ENCODE measurements at regions not wholly inside any gene's neighbourhood (a gene's known extent, or its start where the extent isn't known, plus 50 kb on each side); places are given as distances from the start of the nearest gene placed in this dataset.
"Not testable (repeated sequence)": the region's sequence is repeated elsewhere in the genome, so short reads cannot be mapped to it uniquely, and the experiment has no call there.

DNA sequence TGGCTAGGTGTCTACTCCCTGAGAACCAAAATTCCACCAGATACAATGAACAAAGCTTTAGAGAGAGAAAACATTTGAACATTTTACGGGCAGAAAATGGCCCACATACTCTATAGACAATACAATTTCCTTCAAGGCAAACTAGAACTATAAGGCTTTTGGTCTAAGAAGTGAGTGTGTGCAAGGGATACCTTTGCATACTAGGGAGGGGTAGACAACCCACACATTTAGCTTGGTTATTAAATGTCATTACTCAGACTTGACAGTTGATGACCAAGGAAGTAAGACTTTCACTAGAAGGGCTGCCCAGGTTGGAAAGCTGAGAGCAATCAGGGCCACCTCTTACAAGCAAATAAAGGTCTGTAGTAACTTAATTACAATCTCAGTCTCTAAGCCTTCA is 64.0 kb upstream of the PLEKHM1 start:
- H3K36me3 ChIP-seq (replicated peaks); H3K4me3 ChIP-seq (ENCODE audit: low read depth, low read length); H3K27ac ChIP-seq; H3K27me3 ChIP-seq (replicated peaks); DNase-seq; in situ Hi-C loops (cut with HindIII; ENCODE audit: low pct_ligation_motif_present, low sequenced_read_pairs): not testable (repeated sequence)

DNA sequence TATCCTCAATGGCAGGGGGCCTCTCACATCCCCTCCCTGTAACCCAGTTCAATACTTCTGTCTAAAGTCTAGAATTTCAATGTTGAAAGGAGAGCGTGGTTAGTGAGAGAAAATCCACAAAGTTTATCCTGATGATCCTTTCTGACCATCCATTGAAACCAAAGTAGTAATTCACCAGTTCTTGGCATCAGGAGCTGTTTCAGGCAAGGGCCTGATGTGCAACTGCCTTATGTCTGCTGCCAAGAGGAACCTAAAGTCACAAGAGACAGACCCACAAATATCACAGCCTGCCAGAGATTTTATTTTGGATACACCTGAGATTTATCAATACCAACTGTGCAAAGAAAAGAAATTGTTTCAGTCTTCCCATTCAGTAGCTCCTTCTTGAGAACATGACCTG is 68.3 kb upstream of the PLEKHM1 start:
- H3K27ac ChIP-seq; in situ Hi-C loops (cut with HindIII; ENCODE audit: low pct_ligation_motif_present, low sequenced_read_pairs); H3K4me3 ChIP-seq (ENCODE audit: low read depth, low read length); H3K27me3 ChIP-seq (replicated peaks); H3K36me3 ChIP-seq (replicated peaks); DNase-seq: not testable (repeated sequence)

DNA sequence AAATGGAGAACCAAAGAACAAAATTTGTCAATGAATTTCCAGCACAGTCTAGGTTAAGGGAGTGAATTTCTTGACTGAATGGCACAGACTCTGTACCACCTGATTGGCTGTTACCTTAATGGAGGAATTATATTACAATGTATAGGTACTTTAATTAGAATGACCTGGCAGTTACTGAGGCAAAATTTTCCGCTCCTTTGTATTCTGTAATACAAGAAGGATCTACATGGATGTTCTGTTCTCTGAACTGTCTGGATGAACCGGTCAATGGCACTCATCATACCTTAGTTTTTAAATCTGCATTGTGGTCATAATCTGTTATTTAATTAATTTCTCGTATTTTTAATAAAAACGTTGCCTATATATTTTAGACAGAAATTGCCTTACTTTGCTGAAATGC is 72.3 kb upstream of the PLEKHM1 start:
- DNase-seq; H3K27ac ChIP-seq; H3K27me3 ChIP-seq (replicated peaks); H3K4me3 ChIP-seq (ENCODE audit: low read depth, low read length); in situ Hi-C loops (cut with HindIII; ENCODE audit: low pct_ligation_motif_present, low sequenced_read_pairs); H3K36me3 ChIP-seq (replicated peaks): not testable (repeated sequence)

DNA sequence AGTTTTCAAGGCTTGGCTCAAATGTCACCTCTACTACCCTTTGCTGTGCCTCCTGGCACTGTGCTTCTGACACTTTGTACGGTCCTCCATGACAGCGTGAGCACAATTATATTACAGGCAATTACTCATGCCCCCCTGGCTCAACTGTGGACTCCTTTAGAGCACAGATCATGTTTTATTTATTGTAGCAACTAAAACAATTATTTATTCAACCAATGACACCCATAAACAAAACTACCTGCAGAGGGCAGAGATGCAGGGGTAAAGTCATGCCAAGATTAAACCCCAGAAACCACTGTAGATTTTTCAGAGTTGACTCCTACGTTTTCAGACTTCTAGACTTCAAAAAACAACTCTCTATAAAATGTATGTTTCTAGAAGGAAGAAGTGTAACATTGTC is 72.8 kb upstream of the PLEKHM1 start:
- H3K36me3 ChIP-seq (replicated peaks); DNase-seq; in situ Hi-C loops (cut with HindIII; ENCODE audit: low pct_ligation_motif_present, low sequenced_read_pairs); H3K27ac ChIP-seq; H3K4me3 ChIP-seq (ENCODE audit: low read depth, low read length); H3K27me3 ChIP-seq (replicated peaks): not testable (repeated sequence)

DNA sequence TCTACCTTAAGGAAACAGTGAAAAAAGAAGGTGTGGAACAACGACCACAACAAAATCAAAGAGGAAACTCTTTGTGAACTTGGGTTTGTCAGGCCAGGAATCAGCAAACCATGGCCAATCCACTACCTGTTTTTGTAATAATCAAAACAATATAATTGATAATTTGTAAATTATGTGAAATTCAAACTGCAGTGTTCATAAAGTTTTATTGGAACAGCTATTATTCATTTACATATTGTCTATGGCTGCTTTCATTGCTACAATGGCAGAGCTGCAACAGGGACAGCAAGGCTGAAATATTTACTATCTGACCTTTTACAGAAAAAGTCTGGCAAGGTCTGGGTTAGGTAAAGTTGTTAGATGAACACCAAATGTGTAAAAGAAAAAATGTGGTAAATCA is 77.8 kb upstream of the PLEKHM1 start:
- in situ Hi-C loops (cut with HindIII; ENCODE audit: low pct_ligation_motif_present, low sequenced_read_pairs); H3K27me3 ChIP-seq (replicated peaks); H3K27ac ChIP-seq; DNase-seq; H3K36me3 ChIP-seq (replicated peaks); H3K4me3 ChIP-seq (ENCODE audit: low read depth, low read length): not testable (repeated sequence)

DNA sequence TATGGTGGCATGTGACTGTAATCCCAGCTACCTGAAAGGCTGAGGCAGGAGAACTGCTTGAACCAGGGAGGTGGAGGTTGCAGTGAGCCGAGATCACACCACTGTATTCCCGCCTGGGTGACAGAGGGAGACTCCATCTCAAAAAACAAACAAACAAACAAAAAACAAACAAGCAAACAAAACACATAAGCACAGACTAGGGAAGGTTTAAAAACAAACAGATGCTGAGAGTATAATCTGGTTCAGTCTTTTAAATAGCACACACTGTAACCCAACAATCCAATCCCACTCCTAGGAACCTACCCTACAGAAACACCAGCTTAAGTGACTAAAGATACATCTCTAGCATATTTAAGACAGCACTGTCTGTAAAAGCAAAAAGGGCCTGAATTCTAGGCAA is 82.8 kb upstream of the PLEKHM1 start:
- H3K36me3 ChIP-seq (replicated peaks); in situ Hi-C loops (cut with HindIII; ENCODE audit: low pct_ligation_motif_present, low sequenced_read_pairs); DNase-seq; H3K27ac ChIP-seq; H3K27me3 ChIP-seq (replicated peaks); H3K4me3 ChIP-seq (ENCODE audit: low read depth, low read length): not testable (repeated sequence)

DNA sequence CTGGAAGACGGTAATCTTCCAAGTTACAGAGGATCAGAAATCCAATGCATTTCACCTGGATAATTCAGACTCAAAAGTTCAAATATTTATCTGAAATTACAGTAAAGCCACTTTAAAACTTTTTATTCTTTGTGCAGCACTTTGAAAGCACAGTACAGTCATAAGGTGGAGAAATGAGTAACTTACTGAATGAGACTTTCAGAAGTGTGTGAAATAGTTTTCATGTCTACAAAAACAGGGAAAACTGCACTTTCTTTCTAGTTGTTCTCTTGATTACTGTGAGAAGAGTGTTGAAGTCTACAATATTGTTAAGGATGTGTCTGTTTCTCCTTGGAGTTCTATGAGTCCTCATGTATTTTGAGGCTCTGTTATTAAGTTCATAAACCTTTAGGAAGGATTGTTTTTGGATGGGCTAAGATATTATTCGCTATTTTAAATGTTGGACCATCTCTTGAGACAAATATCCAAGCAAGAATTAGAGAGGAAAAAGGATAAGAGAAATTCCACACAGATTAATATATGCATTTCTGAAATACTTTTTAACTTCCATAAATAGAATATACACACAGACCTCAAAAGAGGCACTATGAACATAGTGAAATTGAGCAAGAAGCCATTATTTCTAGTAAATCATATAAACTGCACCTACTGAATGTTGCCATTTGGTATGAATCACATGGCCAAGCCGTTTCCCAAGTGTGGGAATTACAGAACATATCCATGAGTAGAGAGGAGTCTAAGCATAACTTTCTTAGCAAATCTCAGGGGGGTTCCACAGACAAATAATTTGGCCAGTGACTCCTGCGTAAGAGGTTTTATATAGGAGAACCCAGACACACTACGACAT is 83.6 kb upstream of the PLEKHM1 start:
- Histone ChIP-seq H3K27ac (peak overlapping the region; percentile 6), H3K27me3 (replicated peaks) (no peaks in the 10 kb centered on the region), H3K4me3 (ENCODE audit: low read depth, low read length) (no peak overlapping the region), H3K36me3 (replicated peaks) (no peaks in the 10 kb centered on the region)
- DNase-seq = peak; percentile 27
- TF ChIP-seq, protein P1, sequence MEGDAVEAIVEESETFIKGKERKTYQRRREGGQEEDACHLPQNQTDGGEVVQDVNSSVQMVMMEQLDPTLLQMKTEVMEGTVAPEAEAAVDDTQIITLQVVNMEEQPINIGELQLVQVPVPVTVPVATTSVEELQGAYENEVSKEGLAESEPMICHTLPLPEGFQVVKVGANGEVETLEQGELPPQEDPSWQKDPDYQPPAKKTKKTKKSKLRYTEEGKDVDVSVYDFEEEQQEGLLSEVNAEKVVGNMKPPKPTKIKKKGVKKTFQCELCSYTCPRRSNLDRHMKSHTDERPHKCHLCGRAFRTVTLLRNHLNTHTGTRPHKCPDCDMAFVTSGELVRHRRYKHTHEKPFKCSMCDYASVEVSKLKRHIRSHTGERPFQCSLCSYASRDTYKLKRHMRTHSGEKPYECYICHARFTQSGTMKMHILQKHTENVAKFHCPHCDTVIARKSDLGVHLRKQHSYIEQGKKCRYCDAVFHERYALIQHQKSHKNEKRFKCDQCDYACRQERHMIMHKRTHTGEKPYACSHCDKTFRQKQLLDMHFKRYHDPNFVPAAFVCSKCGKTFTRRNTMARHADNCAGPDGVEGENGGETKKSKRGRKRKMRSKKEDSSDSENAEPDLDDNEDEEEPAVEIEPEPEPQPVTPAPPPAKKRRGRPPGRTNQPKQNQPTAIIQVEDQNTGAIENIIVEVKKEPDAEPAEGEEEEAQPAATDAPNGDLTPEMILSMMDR (IDR thresholded peaks at IDR 0.05; ENCODE audit: low read depth, low read length, missing control alignments) = no peak
- in situ Hi-C loops (cut with HindIII; ENCODE audit: low pct_ligation_motif_present, low sequenced_read_pairs) = no loop called here

DNA sequence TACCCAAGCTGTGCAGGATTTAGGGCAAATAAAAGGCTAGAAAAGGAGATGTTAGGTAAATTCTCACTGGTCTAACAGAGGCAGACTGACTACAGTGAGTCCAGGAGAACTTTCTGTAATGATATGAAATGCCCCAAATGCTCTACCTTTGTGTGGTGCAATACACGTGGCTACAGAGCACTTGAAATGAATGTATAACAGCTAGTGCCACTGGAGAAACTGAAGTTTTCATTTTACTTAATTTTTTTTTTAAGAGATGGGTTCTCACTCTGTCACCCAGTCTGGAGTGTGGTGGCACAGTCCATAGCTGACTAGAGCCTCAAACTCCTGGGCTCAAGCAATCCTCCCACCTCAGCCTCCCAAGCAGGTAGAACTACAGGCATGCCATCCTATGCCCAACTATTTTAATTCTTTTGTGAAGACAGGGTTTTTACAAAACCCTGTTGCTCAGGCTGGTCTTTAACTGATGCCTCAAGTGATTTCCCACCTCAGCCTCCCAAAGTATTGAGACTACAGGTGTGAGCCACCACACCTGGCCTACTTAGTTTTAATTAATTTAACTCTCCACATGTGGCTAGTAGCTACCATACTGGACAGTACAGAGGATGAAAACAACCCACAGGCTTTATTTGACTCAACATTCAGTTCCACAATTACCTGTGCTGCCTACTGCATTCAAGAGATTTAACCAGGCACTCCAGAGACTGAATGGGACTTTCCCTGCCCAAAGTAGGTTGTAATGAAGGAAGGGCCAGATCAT is 84.8 kb upstream of the PLEKHM1 start:
- H3K27me3 ChIP-seq (replicated peaks) = no peaks in the 10 kb centered on the region
- DNase-seq = no peak
- in situ Hi-C loops (cut with HindIII; ENCODE audit: low pct_ligation_motif_present, low sequenced_read_pairs) = no loop called here
- no peaks in the 10 kb centered on the region for H3K36me3 ChIP-seq (replicated peaks)
- TF ChIP-seq, protein P1 (IDR thresholded peaks at IDR 0.05; ENCODE audit: low read depth, low read length, missing control alignments) = no peak
- H3K4me3 ChIP-seq (ENCODE audit: low read depth, low read length) = no peak overlapping the region
- no peak overlapping the region for H3K27ac ChIP-seq

DNA sequence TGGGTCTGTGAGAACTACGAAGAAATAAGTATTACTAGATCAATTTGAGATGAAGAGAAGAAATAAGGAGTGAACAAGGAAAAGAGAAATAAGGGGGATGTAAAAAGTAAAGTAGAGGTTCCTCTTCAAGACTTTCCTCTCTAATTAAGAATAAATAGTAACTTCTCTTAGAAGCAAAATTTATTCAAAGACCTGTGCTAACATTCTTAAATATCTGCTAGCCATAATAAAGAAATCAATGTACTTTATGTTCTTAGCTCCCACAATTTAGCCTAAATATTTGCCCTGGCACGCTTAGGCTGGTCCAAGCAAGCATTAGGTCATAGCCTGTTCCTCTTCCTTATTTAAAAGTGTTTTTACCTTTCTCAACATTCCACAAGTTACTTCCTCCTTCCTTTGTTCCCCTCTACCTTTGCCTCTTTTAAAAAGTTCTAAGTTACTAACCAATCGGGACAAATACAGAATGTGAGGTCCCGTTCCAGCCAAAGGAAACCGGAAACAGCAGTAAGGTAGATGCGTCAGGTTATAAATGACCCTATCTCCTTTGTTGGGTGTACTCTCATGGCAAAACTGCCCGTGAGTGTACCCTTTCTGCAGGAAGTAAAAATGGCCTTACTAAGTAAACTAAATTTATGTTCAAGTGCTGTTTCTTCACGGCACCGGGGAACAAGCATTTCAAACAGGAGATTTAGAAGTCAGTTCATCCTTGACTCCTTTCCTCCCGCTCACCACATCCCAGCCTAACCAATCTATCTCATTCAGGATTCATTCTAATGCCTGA is 86.2 kb upstream of the PLEKHM1 start:
- H3K27ac ChIP-seq; H3K36me3 ChIP-seq (replicated peaks); H3K27me3 ChIP-seq (replicated peaks); DNase-seq; in situ Hi-C loops (cut with HindIII; ENCODE audit: low pct_ligation_motif_present, low sequenced_read_pairs); H3K4me3 ChIP-seq (ENCODE audit: low read depth, low read length): not testable (repeated sequence)

All from brain microvascular endothelial cell (primary cell).